GM21576 (cell line): ENCODE measurements at regions not wholly inside any gene's neighbourhood (a gene's known extent, or its start where the extent isn't known, plus 50 kb on each side); places are given as distances from the start of the nearest gene placed in this dataset.
"Not testable (repeated sequence)": the region's sequence is repeated elsewhere in the genome, so short reads cannot be mapped to it uniquely, and the experiment has no call there.

Experiments
- ATAC-seq: cut with Tn5 transposase; IDR thresholded peaks from one replicate; pipeline ENCODE4 v1.9.1; 2021; ENCODE audit warnings: mild to moderate bottlenecking, moderate library complexity; ENCODE audit not compliant: unreplicated experiment

- ATAC-seq, result no peak
Measured at GRCh38 chr5:173667702-173668101, 51.3 kb upstream of the BOD1 start.

GRCh38 chr5:173668245-173668800 lies 51.9 kb upstream of the BOD1 start:
- ATAC-seq, result no peak

- no peak for ATAC-seq
Measured at GRCh38 chr5:173668910-173669309, 52.5 kb upstream of the BOD1 start.

- ATAC-seq, result no peak
Measured at GRCh38 chr5:173669483-173669882, 53.0 kb upstream of the BOD1 start.

- ATAC-seq, result no peak
Measured at GRCh38 chr5:173670130-173670651, 53.7 kb upstream of the BOD1 start.

- no peak for ATAC-seq
Measured at GRCh38 chr5:173670791-173671120, 54.3 kb upstream of the BOD1 start.

- no peak for ATAC-seq
Measured at GRCh38 chr5:173671121-173671949, 54.9 kb upstream of the BOD1 start.

- no peak for ATAC-seq
Measured at GRCh38 chr5:173672166-173672565, 55.7 kb upstream of the BOD1 start.

GRCh38 chr5:173672891-173673290 lies 56.4 kb upstream of the BOD1 start:
- no peak for ATAC-seq

- ATAC-seq, result no peak
Measured at GRCh38 chr5:173673295-173674101, 57.0 kb upstream of the BOD1 start.

GRCh38 chr5:173675287-173675996 lies 59.0 kb upstream of the BOD1 start:
- ATAC-seq, result no peak

- ATAC-seq, result no peak
Measured at GRCh38 chr5:173676375-173676774, 59.9 kb upstream of the BOD1 start.

GRCh38 chr5:173677125-173677672 lies 60.7 kb upstream of the BOD1 start:
- no peak for ATAC-seq

GRCh38 chr5:173679909-173680630 lies 63.6 kb upstream of the BOD1 start:
- peak; percentile 81 for ATAC-seq

GRCh38 chr5:173680660-173681242 lies 64.3 kb upstream of the BOD1 start:
- peak; percentile 65 for ATAC-seq

- no peak for ATAC-seq
Measured at GRCh38 chr5:173682313-173682712, 65.9 kb upstream of the BOD1 start.

- ATAC-seq, result not testable (repeated sequence)
Measured at GRCh38 chr5:173684535-173684934, 68.1 kb upstream of the BOD1 start.

- ATAC-seq, result no peak
Measured at GRCh38 chr5:173686950-173687349, 70.5 kb upstream of the BOD1 start.

GRCh38 chr5:173688703-173689102 lies 72.3 kb upstream of the BOD1 start:
- ATAC-seq, result no peak
